K562 (cell line): ENCODE measurements at regions not wholly inside any gene's neighbourhood (a gene's known extent, or its start where the extent isn't known, plus 50 kb on each side); places are given as distances from the start of the nearest gene placed in this dataset.
A peak's percentile ranks its signal among the peaks of the same experiment; 100 is the strongest.

ENCODE experiments used
- ATAC-seq: fragments of 200-7000 bp; cut with Tn5 transposase; 3 replicates; pipeline ENCODE4 v1.9.1; 2020; ENCODE audit warnings: moderate library complexity
- BruUV-seq: library from RNA; stranded (reverse); fragments of 400-500 nt; replicated peaks from 2 replicates; lab custom pipeline; 2021; lab: Mats Ljungman, UMichigan
- CTCF ChIA-PET: fragments of 300-600 bp; formaldehyde crosslinking; extraction: SDS; loops from one replicate; lab custom pipeline; 2021; ENCODE audit warnings: low intra/inter-chr PET ratio; lab: Yijun Ruan, JAX
- POLR2A ChIA-PET: fragments of 300-600, 350-650 bp; sonication (Branson Sonifier 250); formaldehyde crosslinking; extraction: SDS; loops from one replicate; lab custom pipeline; 2021; ENCODE audit warnings: antibody characterized with exemption, inconsistent platforms; lab: Yijun Ruan, JAX
- DNase-seq, 4 experiments: peaks; one replicate each; pipeline versions ENCODE4 v3.0.0 to v3.0.0-alpha.2; 2011 to 2018; ENCODE audit warnings: low spot score in 3 of 4, mixed read lengths in 3 of 4; ENCODE audit errors: extremely low read depth in 1 of 4
- FAIRE-seq: peaks from 2 replicates; lab custom pipeline; 2011; peaks lifted over from hg19 to GRCh38; lab: Jason Lieb, UNC
- H2AFZ ChIP-seq: 2 replicates; pipeline ENCODE4 v1.6.0; 2011; ENCODE audit warnings: low read depth, low read length, control low read depth, inconsistent platforms
- H3K27ac ChIP-seq: fragments of 200-600 bp; 3 replicates; pipeline ENCODE4 v1.8.0; 2011; ENCODE audit warnings: low read depth, mild to moderate bottlenecking, control low read depth, inconsistent platforms, low read length, moderate library complexity, mixed read lengths; ENCODE audit errors: extremely low read depth
- H3K27me3 ChIP-seq, 2 experiments: fragments of 300-600 bp in 1 of 2; 2 replicates in 1 of 2; 3 replicates in 1 of 2; pipeline versions ENCODE4 v1.6.0 to v1.8.0; 2011; ENCODE audit warnings: inconsistent platforms in 2 of 2, low read length in 2 of 2, mild to moderate bottlenecking in 1 of 2, mixed read lengths in 1 of 2, moderate library complexity in 1 of 2; ENCODE audit not compliant: control insufficient read depth in 2 of 2, insufficient read depth in 2 of 2
- H3K36me3 ChIP-seq: fragments of 300-600 bp; 3 replicates; pipeline ENCODE4 v1.8.0; 2011; ENCODE audit warnings: mild to moderate bottlenecking, low read length, inconsistent platforms; ENCODE audit not compliant: control insufficient read depth, insufficient read depth
- H3K4me1 ChIP-seq, 2 experiments: fragments of 200-600 bp in 1 of 2; replicated peaks in 1 of 2; 2 replicates in 1 of 2; 3 replicates in 1 of 2; pipeline versions ENCODE4 v1.5.1 to v1.8.0; 2011; ENCODE audit warnings: inconsistent platforms in 2 of 2, low read length in 2 of 2, mild to moderate bottlenecking in 1 of 2, mixed read lengths in 1 of 2, moderate library complexity in 1 of 2; ENCODE audit not compliant: control insufficient read depth in 2 of 2, insufficient read depth in 2 of 2
- H3K4me2 ChIP-seq: 2 replicates; pipeline ENCODE4 v1.6.1; 2011; ENCODE audit warnings: low read length, control low read depth, inconsistent platforms, mixed read lengths; ENCODE audit not compliant: insufficient read depth
- H3K4me3 ChIP-seq: fragments of 200-600 bp; sonication (generic), shearing (Covaris generic); 2 replicates; pipeline ENCODE4 v1.5.1; 2016; ENCODE audit warnings: control low read depth, inconsistent platforms
- H3K79me2 ChIP-seq: fragments of 200-600 bp; 3 replicates; pipeline ENCODE4 v1.8.0; 2011; ENCODE audit warnings: low read length, inconsistent platforms; ENCODE audit not compliant: control insufficient read depth, insufficient read depth
- H3K9ac ChIP-seq, 2 experiments: 2 replicates each; pipeline versions ENCODE4 v1.6.0 to v1.6.1; 2011; ENCODE audit warnings: low read depth in 2 of 2, low read length in 2 of 2, control low read depth in 1 of 2, inconsistent platforms in 1 of 2, mild to moderate bottlenecking in 1 of 2, mixed read lengths in 1 of 2; ENCODE audit not compliant: insufficient read depth in 1 of 2
- H3K9me1 ChIP-seq: one replicate; pipeline ENCODE4 v1.6.0; 2011; ENCODE audit warnings: inconsistent platforms, mild to moderate bottlenecking, low read length, moderate library complexity; ENCODE audit not compliant: control insufficient read depth, insufficient read depth
- H3K9me3 ChIP-seq: replicated peaks from 2 replicates; pipeline ENCODE4 v1.5.1; 2011; ENCODE audit warnings: low read depth, low read length, inconsistent platforms; ENCODE audit not compliant: control insufficient read depth, insufficient read depth
- H4K20me1 ChIP-seq: replicated peaks from 2 replicates; pipeline ENCODE4 v1.6.1; 2011; ENCODE audit warnings: low read length, inconsistent platforms, mixed read lengths; ENCODE audit not compliant: control insufficient read depth, insufficient read depth
- KAT8 ChIP-seq: fragments of 450-650 bp; IDR thresholded peaks from 2 replicates; pipeline ENCODE4 v1.6.1; 2016; ENCODE audit warnings: low read depth, mild to moderate bottlenecking
- SPI1 ChIP-seq: IDR thresholded peaks from 2 replicates; pipeline ENCODE4 v1.6.1; 2011; ENCODE audit warnings: low read depth, low read length, control low read depth, borderline replicate concordance
- STAG1 ChIP-seq: sonication (generic); formaldehyde crosslinking; IDR thresholded peaks from 2 replicates; pipeline ENCODE4 v1.5.0; 2020; ENCODE audit warnings: missing genetic modification reagents, borderline replicate concordance
- WGBS: fragments of 100-300 bp; shearing (Covaris generic); methylation state at CpG from one replicate; pipeline ENCODE4 v1.1.6; 2016; ENCODE audit warnings: low coverage, mixed read lengths; ENCODE audit not compliant: insufficient coverage; ENCODE audit errors: missing lambda C conversion rate; 5-methylcytosine and 5-hydroxymethylcytosine counted together
- in situ Hi-C: fragments of 300-500 bp; cut with MboI; formaldehyde crosslinking; loops from 4 replicates; pipeline ENCODE4 v1.15.0; 2018; ENCODE audit warnings: inconsistent platforms, mixed read lengths
- intact Hi-C: fragments of 100-400 bp; cut with micrococcal nuclease; formaldehyde crosslinking; loops from 2 replicates; pipeline ENCODE4 v1.14.2; 2022

DNA sequence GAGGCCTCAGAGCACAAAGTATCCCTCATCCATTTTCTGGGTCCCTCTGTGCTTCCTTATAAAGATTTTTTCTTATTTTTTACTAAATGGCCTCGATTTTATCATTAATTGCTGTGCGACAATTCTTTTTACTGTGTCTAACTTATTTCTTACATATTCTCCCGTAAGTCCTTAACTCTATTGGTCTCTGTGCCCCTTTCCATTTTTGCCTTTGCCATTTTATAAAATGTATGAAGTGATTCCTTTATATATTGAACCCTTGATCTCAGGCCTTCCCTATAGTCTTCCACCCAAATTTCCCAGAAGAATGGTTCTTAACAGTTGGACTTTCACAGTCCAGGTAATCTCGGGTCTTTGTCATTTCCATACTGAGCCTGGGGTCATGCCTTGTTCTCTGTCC, 55.0 kb upstream of the ESRRB start:
- H2AFZ ChIP-seq = no peak overlapping the region
- intact Hi-C loops (no loop called here), in situ Hi-C loops (no loop called here)
- BruUV-seq = no TSS peak
- DNase-seq (no peak), ATAC-seq (no peak), FAIRE-seq (no peak)
- no peak overlapping the region for H3K27ac ChIP-seq
- ChIA-PET CTCF (no interaction called here), POLR2A (no interaction called here)
- H3K79me2 ChIP-seq = no peaks in the 10 kb centered on the region
- TF ChIP-seq STAG1 = no peak
- H4K20me1 ChIP-seq = no peaks in the 10 kb centered on the region
- H3K27me3 ChIP-seq = no peaks in the 10 kb centered on the region
- no peak overlapping the region for H3K4me2 ChIP-seq
- H3K9ac ChIP-seq = no peak overlapping the region
- H3K4me1 ChIP-seq = no peaks in the 10 kb centered on the region
- 76% methylated on average over 4 of the region's 4 CpGs for WGBS
- H3K4me3 ChIP-seq = no peak overlapping the region
- no peaks in the 10 kb centered on the region for H3K9me1 ChIP-seq
- no peaks in the 10 kb centered on the region for H3K9me3 ChIP-seq
- H3K36me3 ChIP-seq = peaks cover 27% of the 10 kb centered on the region; the same call in 2 of the 3 replicates

- WGBS = 61% methylated on average over 7 of the region's 12 CpGs
- no peak for FAIRE-seq
- no peaks in the 10 kb centered on the region for H3K9me3 ChIP-seq
- no peak for ATAC-seq
- in situ Hi-C loops = no loop called here
- no peaks in the 10 kb centered on the region for H4K20me1 ChIP-seq
- no peak overlapping the region for H2AFZ ChIP-seq
- no peak overlapping the region for H3K27ac ChIP-seq
- no peak overlapping the region for H3K4me2 ChIP-seq
- POLR2A ChIA-PET = no interaction called here
- no peak for DNase-seq
- H3K79me2 ChIP-seq = no peaks in the 10 kb centered on the region
- H3K9ac ChIP-seq = no peak overlapping the region
- no peaks in the 10 kb centered on the region for H3K27me3 ChIP-seq
- no peaks in the 10 kb centered on the region; a peak in 1 of 5 replicates for H3K4me1 ChIP-seq
- intact Hi-C loops = no loop called here
- no TSS peak for BruUV-seq
- CTCF ChIA-PET = no interaction called here
- H3K4me3 ChIP-seq = no peak overlapping the region
- 0 out of 2 replicates have a peak, but pooled peaks have one; percentile 22 for TF ChIP-seq SPI1
- no peak for TF ChIP-seq KAT8
- no peaks in the 10 kb centered on the region for H3K9me1 ChIP-seq
- H3K36me3 ChIP-seq = peaks cover 22% of the 10 kb centered on the region; the same call in 1 of the 3 replicates
These were observed 53.2 kb upstream of the ESRRB start for GRCh38 chr14:76322594-76323220.
